ENCODE measurements at regions not wholly inside any gene's neighbourhood (a gene's known extent, or its start where the extent isn't known, plus 50 kb on each side); places are given as distances from the start of the nearest gene placed in this dataset.

DNA sequence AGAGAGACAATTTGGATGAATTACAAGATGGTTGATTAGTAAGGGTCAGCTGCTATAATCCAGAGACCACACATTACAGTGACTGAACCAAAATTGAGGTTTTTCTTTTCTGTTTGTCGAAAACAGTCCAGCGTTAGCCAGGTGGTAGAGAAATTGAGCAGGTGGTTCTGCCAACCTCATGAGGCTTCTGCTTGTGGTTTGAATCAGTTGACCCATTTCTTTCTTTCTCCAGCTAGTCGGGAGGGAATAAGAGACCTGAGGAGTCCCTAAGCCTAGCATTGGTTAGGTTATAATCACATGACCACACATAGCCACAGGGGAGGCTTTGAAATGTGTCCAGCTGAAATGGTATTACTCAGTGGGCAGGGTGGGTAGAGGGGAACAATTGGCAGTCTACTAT lies 504.6 kb downstream of the HS3ST4 start:
- no peak for TF ChIP-seq POLR2A (IDR thresholded peaks at IDR 0.05)
- TF ChIP-seq EP300 (IDR thresholded peaks at IDR 0.05) = no peak
- TF ChIP-seq, protein P1, sequence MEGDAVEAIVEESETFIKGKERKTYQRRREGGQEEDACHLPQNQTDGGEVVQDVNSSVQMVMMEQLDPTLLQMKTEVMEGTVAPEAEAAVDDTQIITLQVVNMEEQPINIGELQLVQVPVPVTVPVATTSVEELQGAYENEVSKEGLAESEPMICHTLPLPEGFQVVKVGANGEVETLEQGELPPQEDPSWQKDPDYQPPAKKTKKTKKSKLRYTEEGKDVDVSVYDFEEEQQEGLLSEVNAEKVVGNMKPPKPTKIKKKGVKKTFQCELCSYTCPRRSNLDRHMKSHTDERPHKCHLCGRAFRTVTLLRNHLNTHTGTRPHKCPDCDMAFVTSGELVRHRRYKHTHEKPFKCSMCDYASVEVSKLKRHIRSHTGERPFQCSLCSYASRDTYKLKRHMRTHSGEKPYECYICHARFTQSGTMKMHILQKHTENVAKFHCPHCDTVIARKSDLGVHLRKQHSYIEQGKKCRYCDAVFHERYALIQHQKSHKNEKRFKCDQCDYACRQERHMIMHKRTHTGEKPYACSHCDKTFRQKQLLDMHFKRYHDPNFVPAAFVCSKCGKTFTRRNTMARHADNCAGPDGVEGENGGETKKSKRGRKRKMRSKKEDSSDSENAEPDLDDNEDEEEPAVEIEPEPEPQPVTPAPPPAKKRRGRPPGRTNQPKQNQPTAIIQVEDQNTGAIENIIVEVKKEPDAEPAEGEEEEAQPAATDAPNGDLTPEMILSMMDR (IDR thresholded peaks at IDR 0.05) = no peak
- no peak for TF ChIP-seq POLR2AphosphoS5 (IDR thresholded peaks at IDR 0.05)

Data from upper lobe of left lung (tissue), 4 donors.